ENCODE measurements at regions not wholly inside any gene's neighbourhood (a gene's known extent, or its start where the extent isn't known, plus 50 kb on each side); places are given as distances from the start of the nearest gene placed in this dataset.

DNA sequence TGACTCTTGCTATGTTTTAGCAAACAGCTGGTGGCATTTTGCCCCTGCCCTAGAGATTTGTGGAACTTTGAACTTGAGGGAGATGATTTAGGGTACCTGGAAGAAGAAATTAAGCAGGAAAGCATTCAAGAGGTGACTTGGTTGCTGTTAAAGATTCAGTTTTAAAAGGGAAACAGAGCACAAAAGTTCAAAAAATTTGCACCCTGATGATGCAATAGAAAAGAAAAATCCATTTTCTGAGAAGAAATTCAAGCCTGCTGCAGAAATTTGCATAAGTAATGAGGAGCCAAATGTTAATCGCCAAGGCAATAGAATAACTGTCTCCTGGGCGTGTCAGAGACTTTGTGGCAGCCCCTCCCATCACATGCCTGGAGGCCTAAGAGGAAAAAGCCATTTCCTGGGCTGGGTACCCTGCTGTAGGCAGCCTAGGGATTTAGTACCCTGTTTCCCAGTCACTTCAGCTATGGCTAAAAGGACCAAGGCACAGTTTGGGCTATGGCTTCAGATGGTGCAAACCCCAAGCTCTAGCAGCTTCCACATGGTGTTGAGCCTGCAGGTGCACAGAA, 958.5 kb upstream of the MIR17HG start:
- TF ChIP-seq CTCF (IDR thresholded peaks at IDR 0.05) (no peak), POLR2A (IDR thresholded peaks at IDR 0.05) (no peak)

Data from esophagus squamous epithelium (tissue), 4 donors.